OCI-LY7 (cell line): ENCODE measurements at regions not wholly inside any gene's neighbourhood (a gene's known extent, or its start where the extent isn't known, plus 50 kb on each side); places are given as distances from the start of the nearest gene placed in this dataset.

Experiments
- BruUV-seq: library from RNA; stranded (reverse); fragments of 400-500 nt; replicated peaks from 2 replicates; lab custom pipeline; 2021; lab: Mats Ljungman, UMichigan
- CTCF ChIA-PET: fragments of 300-600 bp; sonication (Branson Sonifier 250); formaldehyde crosslinking; loops from one replicate; lab custom pipeline; 2022; ENCODE audit warnings: antibody characterized with exemption; ENCODE audit not compliant: unreplicated experiment; lab: Charles Lee
- POLR2A ChIA-PET: fragments of 300-600 bp; sonication (Branson Sonifier 250); formaldehyde crosslinking; loops from one replicate; lab custom pipeline; 2022; ENCODE audit warnings: antibody characterized with exemption; lab: Charles Lee
- DNase-seq: peaks from one replicate; pipeline ENCODE4 v3.0.0-alpha.2; 2015; ENCODE audit warnings: low spot score
- H2AFZ ChIP-seq: fragments of 200-600 bp; sonication (generic), shearing (Covaris generic); 2 replicates; pipeline ENCODE4 v1.6.1; 2014; ENCODE audit warnings: mild to moderate bottlenecking, antibody characterized with exemption, low read length, moderate library complexity
- H3K27ac ChIP-seq: fragments of 200-600 bp; sonication (generic); 2 replicates; pipeline ENCODE4 v1.5.1; 2014; ENCODE audit warnings: mixed run types, low read depth, mild to moderate bottlenecking, moderate library complexity, low read length, inconsistent platforms; ENCODE audit not compliant: poor library complexity, severe bottlenecking
- H3K36me3 ChIP-seq: fragments of 200-600 bp; sonication (generic); 2 replicates; pipeline ENCODE4 v1.6.1; 2014; ENCODE audit warnings: mild to moderate bottlenecking, antibody characterized with exemption, low read length, moderate library complexity, mixed read lengths; ENCODE audit not compliant: insufficient read depth
- H3K4me1 ChIP-seq: fragments of 200-600 bp; sonication (generic); 2 replicates; pipeline ENCODE4 v1.5.1; 2014; ENCODE audit warnings: mild to moderate bottlenecking, low read length; ENCODE audit not compliant: insufficient read depth, poor library complexity, severe bottlenecking
- H3K4me2 ChIP-seq: fragments of 200-600 bp; sonication (generic); 2 replicates; pipeline ENCODE4 v1.6.1; 2014; ENCODE audit warnings: mild to moderate bottlenecking, low read length
- H3K4me3 ChIP-seq: fragments of 200-600 bp; sonication (generic); 2 replicates; pipeline ENCODE4 v1.5.1; 2014; ENCODE audit warnings: mild to moderate bottlenecking, low read depth, low read length; ENCODE audit not compliant: poor library complexity, severe bottlenecking
- H3K79me2 ChIP-seq: fragments of 200-600 bp; sonication (generic); 2 replicates; pipeline ENCODE4 v1.6.1; 2016; ENCODE audit warnings: low read depth, mild to moderate bottlenecking, low read length, moderate library complexity, mixed read lengths; ENCODE audit not compliant: insufficient read depth
- H3K9me2 ChIP-seq: fragments of 200-600 bp; sonication (generic); 2 replicates; pipeline ENCODE4 v1.6.1; 2016; ENCODE audit warnings: mild to moderate bottlenecking, low read length, mixed read lengths; ENCODE audit not compliant: insufficient read depth
- H3K9me3 ChIP-seq: fragments of 200-600 bp; sonication (generic); 2 replicates; pipeline ENCODE4 v1.6.1; 2014; ENCODE audit warnings: mild to moderate bottlenecking, mixed run types, low read length, mixed read lengths
- H4K20me1 ChIP-seq: fragments of 200-600 bp; sonication (generic); 2 replicates; pipeline ENCODE4 v1.6.1; 2014; ENCODE audit warnings: mild to moderate bottlenecking, antibody characterized with exemption, low read length, moderate library complexity, mixed read lengths; ENCODE audit not compliant: insufficient read depth
- CTCF ChIP-seq: fragments of 200-600 bp; sonication (generic); conservative IDR thresholded peaks from 2 replicates; pipeline ENCODE4 v1.5.1; 2014; ENCODE audit warnings: mild to moderate bottlenecking, antibody characterized with exemption, low read length, moderate library complexity, mixed read lengths
- EZH2phosphoT487 ChIP-seq: fragments of 200-600 bp; sonication (generic); IDR thresholded peaks from 2 replicates; pipeline ENCODE4 v1.6.1; 2018; ENCODE audit warnings: low read depth, borderline replicate concordance, mild to moderate bottlenecking, mixed run types, antibody characterized with exemption, low read length, moderate library complexity, mixed read lengths
- intact Hi-C: fragments of 100-400 bp; cut with micrococcal nuclease; formaldehyde crosslinking; loops from one replicate; pipeline ENCODE4 v1.10.0; 2022; ENCODE audit not compliant: unreplicated experiment

GRCh38 chr6:110554966-110555460 lies 78.6 kb upstream of the SLC22A16 start:
- Histone ChIP-seq H3K4me2 (no peak overlapping the region), H3K4me1 (no peaks in the 10 kb centered on the region), H3K9me3 (0 out of 2 replicates have a peak, but pooled peaks cover 5% of the 10 kb centered on the region), H3K36me3 (no peaks in the 10 kb centered on the region), H3K79me2 (no peaks in the 10 kb centered on the region), H4K20me1 (no peaks in the 10 kb centered on the region), H3K4me3 (no peak overlapping the region), H3K27ac (no peak overlapping the region), H3K9me2 (no peaks in the 10 kb centered on the region), H2AFZ (no peak overlapping the region)
- intact Hi-C loops, result no loop called here
- no peak for TF ChIP-seq CTCF
- no peak for TF ChIP-seq EZH2phosphoT487
- no peak for DNase-seq
- ChIA-PET POLR2A (interaction anchor here (0.6 to 0.7 kb wide), 2 partner anchors 36 to 390 kb away, joined by 3 read pairs; no protein-coding TSS in a partner anchor), CTCF (interaction anchor here (0.5 kb wide), 1 partner anchor 504 kb away, joined by 5 read pairs; no protein-coding TSS in a partner anchor)
- BruUV-seq, result no TSS peak

GRCh38 chr6:110554441-110554840 lies 78.0 kb upstream of the SLC22A16 start:
- ChIA-PET POLR2A (interaction anchor here (0.6 to 0.9 kb wide), 3 partner anchors 36 to 390 kb away, joined by 3 read pairs; no protein-coding TSS in a partner anchor), CTCF (interaction anchor here (0.5 to 1.1 kb wide), 2 partner anchors 504 kb away, joined by 5 to 6 read pairs; no protein-coding TSS in a partner anchor)
- no peak for TF ChIP-seq CTCF
- TF ChIP-seq EZH2phosphoT487, result no peak

More at GRCh38 chr6:110554441-110554840, 78.0 kb upstream of the SLC22A16 start:
- H2AFZ ChIP-seq, result no peak overlapping the region
- 0 out of 2 replicates have a peak, but pooled peaks cover 5% of the 10 kb centered on the region for H3K9me3 ChIP-seq
- BruUV-seq, result no TSS peak
- H4K20me1 ChIP-seq, result no peaks in the 10 kb centered on the region
- intact Hi-C loops, result no loop called here
- H3K4me2 ChIP-seq, result no peak overlapping the region
- H3K36me3 ChIP-seq, result no peaks in the 10 kb centered on the region
- H3K4me3 ChIP-seq, result no peak overlapping the region
- DNase-seq, result no peak
- H3K9me2 ChIP-seq, result no peaks in the 10 kb centered on the region
- H3K27ac ChIP-seq, result no peak overlapping the region
- no peaks in the 10 kb centered on the region for H3K79me2 ChIP-seq
- no peaks in the 10 kb centered on the region for H3K4me1 ChIP-seq
